WTC11 (cell line): ENCODE measurements at regions not wholly inside any gene's neighbourhood (a gene's known extent, or its start where the extent isn't known, plus 50 kb on each side); places are given as distances from the start of the nearest gene placed in this dataset.

Source experiments
- ATAC-seq: fragments of 200-7000 bp; cut with Tn5 transposase; 2 replicates; pipeline ENCODE4 v1.10.0; 2021; ENCODE audit warnings: mild to moderate bottlenecking, moderate library complexity
- CTCF ChIA-PET: fragments of 300-600 bp; sonication (Branson Sonifier 250); formaldehyde crosslinking; loops from one replicate; lab custom pipeline; 2021; ENCODE audit warnings: antibody characterized with exemption; lab: Charles Lee
- POLR2A ChIA-PET: fragments of 350-600 bp; sonication (Branson Sonifier 250); formaldehyde crosslinking; loops from one replicate; lab custom pipeline; 2021; ENCODE audit warnings: antibody characterized with exemption; lab: Charles Lee
- DNase-seq: peaks from one replicate; pipeline ENCODE4 v3.0.0; 2021; ENCODE audit warnings: low spot score
- H3K27ac Mint-ChIP-seq: 2 replicates; pipeline ENCODE4 v1.8.0; 2021; ENCODE audit warnings: mixed read lengths
- H3K27me3 Mint-ChIP-seq: 2 replicates; pipeline ENCODE4 v1.8.0; 2021; ENCODE audit warnings: low read depth, mild to moderate bottlenecking, moderate library complexity, mixed read lengths
- H3K36me3 Mint-ChIP-seq: 2 replicates; pipeline ENCODE4 v1.8.0; 2021; ENCODE audit warnings: mixed read lengths
- H3K4me1 Mint-ChIP-seq: 2 replicates; pipeline ENCODE4 v1.8.0; 2022; ENCODE audit warnings: mixed read lengths
- H3K4me3 Mint-ChIP-seq: 2 replicates; pipeline ENCODE4 v1.8.0; 2021; ENCODE audit warnings: mild to moderate bottlenecking, moderate library complexity, mixed read lengths
- H3K9me3 Mint-ChIP-seq: 2 replicates; pipeline ENCODE4 v1.8.0; 2021; ENCODE audit warnings: mixed read lengths
- AR ChIP-seq: fragments of 250-450 bp; sonication (Bioruptor Pico); IDR thresholded peaks from 2 replicates; pipeline ENCODE4 v1.9.0; 2021; ENCODE audit warnings: mild to moderate bottlenecking
- ATF2 ChIP-seq: sonication (generic); formaldehyde crosslinking; IDR thresholded peaks from 2 replicates; pipeline ENCODE4 v1.8.1; 2022; ENCODE audit warnings: low read depth, missing genetic modification reagents, borderline replicate concordance
- EMX1 ChIP-seq: fragments of 250-450 bp; sonication (Bioruptor Pico); IDR thresholded peaks from 2 replicates; pipeline ENCODE4 v1.8.0; 2021; ENCODE audit warnings: mild to moderate bottlenecking
- ESRRA ChIP-seq: sonication (generic); formaldehyde crosslinking; IDR thresholded peaks from 2 replicates; pipeline ENCODE4 v1.8.1; 2022; ENCODE audit warnings: mild to moderate bottlenecking, missing genetic modification reagents, borderline replicate concordance
- ETV6 ChIP-seq: sonication (generic); formaldehyde crosslinking; IDR thresholded peaks from 2 replicates; pipeline ENCODE4 v1.8.1; 2022; ENCODE audit warnings: mild to moderate bottlenecking, missing genetic modification reagents
- FOXP1 ChIP-seq: sonication (generic); formaldehyde crosslinking; IDR thresholded peaks from 2 replicates; pipeline ENCODE4 v1.8.0; 2022; ENCODE audit warnings: missing genetic modification reagents, mild to moderate bottlenecking, moderate library complexity, borderline replicate concordance
- GABPB1 ChIP-seq: sonication (generic); formaldehyde crosslinking; IDR thresholded peaks from 2 replicates; pipeline ENCODE4 v1.8.1; 2023; ENCODE audit warnings: mild to moderate bottlenecking, missing genetic modification reagents
- IRF1 ChIP-seq: sonication (generic); formaldehyde crosslinking; IDR thresholded peaks from 2 replicates; pipeline ENCODE4 v1.8.0; 2023; ENCODE audit warnings: missing genetic modification reagents
- MXD4 ChIP-seq: fragments of 250-450 bp; sonication (Bioruptor Pico); IDR thresholded peaks from 2 replicates; pipeline ENCODE4 v1.8.0; 2021; ENCODE audit warnings: mild to moderate bottlenecking, moderate library complexity, borderline replicate concordance
- NFE2L1 ChIP-seq: sonication (generic); formaldehyde crosslinking; IDR thresholded peaks from 2 replicates; pipeline ENCODE4 v1.8.1; 2023; ENCODE audit warnings: missing genetic modification reagents
- OVOL2 ChIP-seq: fragments of 250-450 bp; sonication (Bioruptor Pico); IDR thresholded peaks from 2 replicates; pipeline ENCODE4 v1.9.0; 2021; ENCODE audit warnings: mild to moderate bottlenecking, borderline replicate concordance
- RELA ChIP-seq: sonication (generic); formaldehyde crosslinking; IDR thresholded peaks from 2 replicates; pipeline ENCODE4 v1.8.1; 2022; ENCODE audit warnings: missing genetic modification reagents, mild to moderate bottlenecking, borderline replicate concordance
- STAT6 ChIP-seq: sonication (generic); formaldehyde crosslinking; conservative IDR thresholded peaks from 2 replicates; pipeline ENCODE4 v1.8.1; 2023; ENCODE audit warnings: mild to moderate bottlenecking, low read depth, missing genetic modification reagents, moderate library complexity
- TEAD1 ChIP-seq: sonication (generic); formaldehyde crosslinking; IDR thresholded peaks from 2 replicates; pipeline ENCODE4 v1.8.0; 2022; ENCODE audit warnings: mild to moderate bottlenecking, missing genetic modification reagents
- ZNF532 ChIP-seq: fragments of 250-450 bp; sonication (Bioruptor Pico); IDR thresholded peaks from 2 replicates; pipeline ENCODE4 v1.9.0; 2021; ENCODE audit warnings: mild to moderate bottlenecking, borderline replicate concordance

GRCh38 chr5:104283136-104283535 is 720.5 kb upstream of the NUDT12 start (continued):
- TF ChIP-seq AR (CRISPR knock-in tag) = no peak
- TF ChIP-seq ATF2 (CRISPR knock-in tag) = no peak
- no peak for TF ChIP-seq NFE2L1 (CRISPR knock-in tag)
- no peak for TF ChIP-seq ZNF532 (CRISPR knock-in tag)

- H3K4me1 Mint-ChIP-seq = no peaks in the 10 kb centered on the region
- H3K4me3 Mint-ChIP-seq = no peak overlapping the region
- H3K36me3 Mint-ChIP-seq = no peaks in the 10 kb centered on the region
- H3K27ac Mint-ChIP-seq = no peak overlapping the region
- no peaks in the 10 kb centered on the region for H3K9me3 Mint-ChIP-seq
- DNase-seq (no peak), ATAC-seq (no peak)
- CTCF ChIA-PET = no interaction called here
- no peaks in the 10 kb centered on the region for H3K27me3 Mint-ChIP-seq
- TF ChIP-seq GABPB1 (CRISPR knock-in tag) (no peak), ETV6 (CRISPR knock-in tag) (no peak), STAT6 (CRISPR knock-in tag) (no peak)
- POLR2A ChIA-PET = no interaction called here
Observed at GRCh38 chr5:104273725-104274124, 711.1 kb upstream of the NUDT12 start.

GRCh38 chr5:104267320-104268015 is 704.9 kb upstream of the NUDT12 start:
- Mint-ChIP-seq H3K27me3 (no peaks in the 10 kb centered on the region), H3K27ac (no peak overlapping the region), H3K4me1 (peaks cover 16% of the 10 kb centered on the region), H3K36me3 (no peaks in the 10 kb centered on the region), H3K4me3 (no peak overlapping the region), H3K9me3 (no peaks in the 10 kb centered on the region)
- ChIA-PET CTCF (interaction anchor here (0.7 kb wide), 1 partner anchor 88 kb away, joined by 3 read pairs; no protein-coding TSS in a partner anchor), POLR2A (no interaction called here)
- no peak for DNase-seq
- ATAC-seq = no peak
- TF ChIP-seq TEAD1 (no peak), MXD4 (CRISPR knock-in tag) (no peak), ESRRA (no peak), FOXP1 (no peak), RELA (no peak), IRF1 (no peak), EMX1 (no peak), OVOL2 (CRISPR knock-in tag) (no peak), ZNF532 (CRISPR knock-in tag) (no peak)
